A673 (cell line): ENCODE measurements at regions not wholly inside any gene's neighbourhood (a gene's known extent, or its start where the extent isn't known, plus 50 kb on each side); places are given as distances from the start of the nearest gene placed in this dataset.

Source experiments
- BruUV-seq: library from RNA; stranded (reverse); fragments of 400-500 nt; replicated peaks from 2 replicates; lab custom pipeline; 2021; lab: Mats Ljungman, UMichigan
- CTCF ChIA-PET: fragments of 300-600 bp; sonication (Branson Sonifier 250); formaldehyde crosslinking; loops from one replicate; lab custom pipeline; 2022; ENCODE audit warnings: antibody characterized with exemption; lab: Charles Lee
- POLR2A ChIA-PET: fragments of 300-600 bp; sonication (Branson Sonifier 250); formaldehyde crosslinking; loops from one replicate; lab custom pipeline; 2022; ENCODE audit warnings: antibody characterized with exemption; ENCODE audit not compliant: low non-redundant PET; lab: Charles Lee
- DNase-seq: peaks from one replicate; pipeline ENCODE4 v3.0.0-alpha.2; 2015; ENCODE audit warnings: low spot score
- H3K27ac ChIP-seq: fragments of 200-600 bp; sonication (generic); 2 replicates; pipeline ENCODE4 v1.5.1; 2016; ENCODE audit warnings: mixed run types, low read depth, mild to moderate bottlenecking, mixed read lengths, antibody characterized with exemption, low read length; ENCODE audit not compliant: poor library complexity, severe bottlenecking
- H3K27me3 ChIP-seq: fragments of 200-600 bp; sonication (generic); replicated peaks from 2 replicates; pipeline ENCODE4 v1.6.1; 2017; ENCODE audit warnings: mixed run types, low read depth, mild to moderate bottlenecking, mixed read lengths, antibody characterized with exemption, low read length; ENCODE audit not compliant: insufficient read depth, poor library complexity
- H3K36me3 ChIP-seq: fragments of 200-600 bp; sonication (generic); 2 replicates; pipeline ENCODE4 v1.6.1; 2016; ENCODE audit warnings: mixed run types, mild to moderate bottlenecking, mixed read lengths, antibody characterized with exemption, low read length; ENCODE audit not compliant: insufficient read depth, poor library complexity, severe bottlenecking
- H3K4me1 ChIP-seq: fragments of 200-600 bp; sonication (generic); 2 replicates; pipeline ENCODE4 v1.6.1; 2017; ENCODE audit warnings: mixed run types, mild to moderate bottlenecking, mixed read lengths, antibody characterized with exemption, low read length; ENCODE audit not compliant: insufficient read depth, poor library complexity, severe bottlenecking
- H3K4me3 ChIP-seq: fragments of 200-600 bp; sonication (generic); 2 replicates; pipeline ENCODE4 v1.5.1; 2016; ENCODE audit warnings: low read depth, mixed run types, mild to moderate bottlenecking, mixed read lengths, low read length; ENCODE audit not compliant: poor library complexity, severe bottlenecking
- H3K9me3 ChIP-seq: fragments of 200-600 bp; sonication (generic); 2 replicates; pipeline ENCODE4 v1.6.1; 2016; ENCODE audit warnings: mixed run types, low read depth, mild to moderate bottlenecking, mixed read lengths, antibody characterized with exemption, low read length; ENCODE audit not compliant: poor library complexity, severe bottlenecking
- CTCF ChIP-seq: fragments of 300-800, 200-600 bp; sonication (generic); conservative IDR thresholded peaks from 2 replicates; pipeline ENCODE4 v1.5.1; 2017; ENCODE audit warnings: low read depth, mild to moderate bottlenecking, antibody characterized with exemption, low read length, moderate library complexity, mixed read lengths
- EZH2 ChIP-seq: fragments of 200-600 bp; sonication (generic); IDR thresholded peaks from 2 replicates; pipeline ENCODE4 v1.6.1; 2017; ENCODE audit warnings: borderline replicate concordance, low read depth, mild to moderate bottlenecking, mixed read lengths, antibody characterized with exemption, low read length; ENCODE audit not compliant: poor library complexity, severe bottlenecking
- intact Hi-C: fragments of 100-400 bp; cut with micrococcal nuclease; formaldehyde crosslinking; loops from one replicate; pipeline ENCODE4 v1.10.0; 2022; ENCODE audit not compliant: unreplicated experiment

- H3K9me3 ChIP-seq = no peaks in the 10 kb centered on the region
- intact Hi-C loops = loop anchor here (5.0 kb wide), 1 partner anchor 980 kb away; the partner anchor contains the start of gene MARCKS
- TF ChIP-seq EZH2 (no peak), CTCF (peak; percentile 52)
- peak; percentile 28 for DNase-seq
- peaks cover 7% of the 10 kb centered on the region for H3K4me1 ChIP-seq
- POLR2A ChIA-PET = no interaction called here
- no peaks in the 10 kb centered on the region for H3K36me3 ChIP-seq
- CTCF ChIA-PET = interaction anchor here (0.7 kb wide), 1 partner anchor 1002 kb away, joined by 3 read pairs; no protein-coding TSS in a partner anchor
- H3K27ac ChIP-seq = no peak overlapping the region
- H3K27me3 ChIP-seq = no peaks in the 10 kb centered on the region
- H3K4me3 ChIP-seq = no peak overlapping the region
- BruUV-seq = no TSS peak
These were observed 530.3 kb downstream of the RFPL4B start for GRCh38 chr6:112877134-112878100.

GRCh38 chr6:112879920-112880413, 532.8 kb downstream of the RFPL4B start:
- H3K4me1 ChIP-seq = peaks cover 10% of the 10 kb centered on the region
- no peaks in the 10 kb centered on the region for H3K27me3 ChIP-seq
- intact Hi-C loops = loop anchor here (5.0 kb wide), 1 partner anchor 977 kb away; the partner anchor contains the start of gene MARCKS
- TF ChIP-seq CTCF (no peak), EZH2 (no peak)
- no TSS peak for BruUV-seq
- no peak overlapping the region for H3K4me3 ChIP-seq
- H3K36me3 ChIP-seq = no peaks in the 10 kb centered on the region
- no peaks in the 10 kb centered on the region for H3K9me3 ChIP-seq
- DNase-seq = no peak
- CTCF ChIA-PET = no interaction called here
- H3K27ac ChIP-seq = no peak overlapping the region
- POLR2A ChIA-PET = interaction anchor here (0.6 kb wide), 1 partner anchor 632 kb away, joined by 3 read pairs; no protein-coding TSS in a partner anchor

GRCh38 chr6:112881027-112881426, 533.9 kb downstream of the RFPL4B start:
- H3K4me3 ChIP-seq = no peak overlapping the region
- H3K27me3 ChIP-seq = no peaks in the 10 kb centered on the region
- H3K36me3 ChIP-seq = no peaks in the 10 kb centered on the region
- peaks cover 10% of the 10 kb centered on the region for H3K4me1 ChIP-seq
- ChIA-PET POLR2A (no interaction called here), CTCF (interaction anchor here (0.6 to 0.9 kb wide), 2 partner anchors 31 to 73 kb away, joined by 3 to 4 read pairs; no protein-coding TSS in a partner anchor)
- no peak for DNase-seq
- intact Hi-C loops = no loop called here
- no peak overlapping the region for H3K27ac ChIP-seq
- no TSS peak for BruUV-seq
- TF ChIP-seq CTCF = no peak
- TF ChIP-seq EZH2 = no peak
- no peaks in the 10 kb centered on the region for H3K9me3 ChIP-seq
